ENCODE measurements at regions not wholly inside any gene's neighbourhood (a gene's known extent, or its start where the extent isn't known, plus 50 kb on each side); places are given as distances from the start of the nearest gene placed in this dataset.
"Not testable (repeated sequence)": the region's sequence is repeated elsewhere in the genome, so short reads cannot be mapped to it uniquely, and the experiment has no call there.

- H3K4me3 ChIP-seq (ENCODE audit: low read length); DNase-seq (ENCODE audit: low read depth): not testable (repeated sequence)
These were observed 58.8 kb upstream of the ANKRD30BL start for GRCh38 chr2:132220589-132220988.

GRCh38 chr2:132221886-132222285, 60.1 kb upstream of the ANKRD30BL start:
- DNase-seq (ENCODE audit: low read depth); H3K4me3 ChIP-seq (ENCODE audit: low read length): not testable (repeated sequence)

DNA sequence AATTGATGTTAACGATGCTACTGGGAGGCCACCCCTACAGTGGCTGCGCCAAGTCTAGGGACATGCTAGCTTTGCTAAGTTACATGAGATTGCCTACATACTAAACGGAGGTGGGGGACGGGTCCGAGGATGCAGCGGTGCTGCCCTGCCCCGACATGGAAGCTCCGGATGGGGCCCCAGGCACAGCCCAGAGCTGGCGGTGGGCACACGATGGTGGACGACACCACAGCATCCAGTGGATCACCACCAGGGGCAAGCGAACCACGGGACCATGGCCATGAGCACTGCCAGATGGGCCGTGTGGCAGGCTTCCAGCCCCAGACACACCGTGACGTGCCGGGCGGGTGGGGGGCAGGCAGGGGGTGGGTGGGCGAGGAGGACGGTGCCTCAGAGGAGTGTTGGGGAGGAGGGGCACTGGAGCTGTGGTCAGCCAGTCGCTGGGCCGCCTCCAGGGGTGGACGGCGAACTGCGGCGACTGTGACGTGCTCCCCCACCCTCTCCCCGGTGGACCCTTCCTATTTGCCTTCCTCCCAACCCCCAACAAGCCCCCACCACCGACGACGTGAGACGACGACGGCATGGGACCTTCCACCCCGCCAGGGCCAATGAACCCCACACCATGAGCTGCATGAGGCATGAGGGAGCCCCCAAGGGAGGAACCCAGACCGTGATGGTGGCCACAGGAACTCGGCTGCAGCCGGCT, 90.6 kb upstream of the ANKRD30BL start:
- DNase-seq (ENCODE audit: low read depth): no peak
- H3K4me3 ChIP-seq (ENCODE audit: low read length): no peak overlapping the region
- TF ChIP-seq, protein P1, sequence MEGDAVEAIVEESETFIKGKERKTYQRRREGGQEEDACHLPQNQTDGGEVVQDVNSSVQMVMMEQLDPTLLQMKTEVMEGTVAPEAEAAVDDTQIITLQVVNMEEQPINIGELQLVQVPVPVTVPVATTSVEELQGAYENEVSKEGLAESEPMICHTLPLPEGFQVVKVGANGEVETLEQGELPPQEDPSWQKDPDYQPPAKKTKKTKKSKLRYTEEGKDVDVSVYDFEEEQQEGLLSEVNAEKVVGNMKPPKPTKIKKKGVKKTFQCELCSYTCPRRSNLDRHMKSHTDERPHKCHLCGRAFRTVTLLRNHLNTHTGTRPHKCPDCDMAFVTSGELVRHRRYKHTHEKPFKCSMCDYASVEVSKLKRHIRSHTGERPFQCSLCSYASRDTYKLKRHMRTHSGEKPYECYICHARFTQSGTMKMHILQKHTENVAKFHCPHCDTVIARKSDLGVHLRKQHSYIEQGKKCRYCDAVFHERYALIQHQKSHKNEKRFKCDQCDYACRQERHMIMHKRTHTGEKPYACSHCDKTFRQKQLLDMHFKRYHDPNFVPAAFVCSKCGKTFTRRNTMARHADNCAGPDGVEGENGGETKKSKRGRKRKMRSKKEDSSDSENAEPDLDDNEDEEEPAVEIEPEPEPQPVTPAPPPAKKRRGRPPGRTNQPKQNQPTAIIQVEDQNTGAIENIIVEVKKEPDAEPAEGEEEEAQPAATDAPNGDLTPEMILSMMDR (conservative IDR thresholded peaks at IDR 0.05; ENCODE audit: low read length): no peak

DNA sequence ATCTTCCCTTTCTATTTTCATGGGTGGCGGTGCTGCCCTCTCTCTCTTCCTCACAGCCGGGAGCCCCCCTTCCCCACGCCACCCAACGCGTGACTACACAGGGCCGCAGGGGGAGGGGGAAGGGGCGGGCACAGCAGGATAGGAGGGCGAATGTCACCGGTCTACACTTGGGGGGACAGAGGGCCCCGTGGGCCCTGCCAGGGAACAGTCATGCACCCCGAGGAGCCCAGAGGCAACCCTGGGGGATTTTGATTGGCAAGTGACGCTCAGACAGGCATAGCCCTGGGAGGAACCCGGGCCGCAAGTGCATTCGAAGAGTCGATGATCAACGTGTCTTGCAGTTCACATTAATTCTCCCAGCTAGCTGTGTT, 91.1 kb upstream of the ANKRD30BL start:
- DNase-seq (ENCODE audit: low read depth): no peak
- no peak overlapping the region for H3K4me3 ChIP-seq (ENCODE audit: low read length)
- TF ChIP-seq, protein P1 (conservative IDR thresholded peaks at IDR 0.05; ENCODE audit: low read length): no peak

GRCh38 chr2:132253496-132254305, 91.9 kb upstream of the ANKRD30BL start:
- no peak overlapping the region for H3K4me3 ChIP-seq (ENCODE audit: low read length)
- no peak for DNase-seq (ENCODE audit: low read depth)
- TF ChIP-seq, protein P1 (conservative IDR thresholded peaks at IDR 0.05; ENCODE audit: low read length): no peak

DNA sequence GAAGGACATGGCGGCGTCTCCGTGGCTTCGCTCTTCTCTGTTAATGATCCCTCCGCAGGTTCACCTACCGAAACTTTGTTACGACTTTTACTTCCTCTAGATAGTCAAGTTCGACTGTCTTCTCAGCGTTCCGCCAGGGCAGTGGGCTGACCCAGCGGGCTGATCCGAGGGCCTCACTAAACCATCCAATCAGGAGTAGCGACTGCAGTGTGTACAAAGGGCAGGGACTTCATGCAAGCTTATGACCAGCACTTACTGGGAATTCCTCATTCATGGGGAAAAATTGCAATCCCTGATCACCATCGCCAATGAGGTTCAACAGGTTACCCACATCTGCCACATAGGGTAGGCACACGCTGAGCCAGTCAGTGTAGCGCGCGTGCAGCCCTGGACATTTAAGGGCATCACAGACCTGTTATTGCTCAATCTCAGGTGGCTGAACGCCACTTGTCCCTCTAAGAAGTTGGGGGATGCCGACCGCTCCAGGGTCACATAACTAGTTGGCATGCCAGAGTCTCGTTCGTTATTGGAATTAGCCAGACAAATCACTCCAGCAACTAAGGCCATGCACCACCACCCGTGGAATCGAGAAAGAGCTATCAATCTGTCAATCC, 92.7 kb upstream of the ANKRD30BL start:
- not testable (repeated sequence) for DNase-seq (ENCODE audit: low read depth); H3K4me3 ChIP-seq (ENCODE audit: low read length)

DNA sequence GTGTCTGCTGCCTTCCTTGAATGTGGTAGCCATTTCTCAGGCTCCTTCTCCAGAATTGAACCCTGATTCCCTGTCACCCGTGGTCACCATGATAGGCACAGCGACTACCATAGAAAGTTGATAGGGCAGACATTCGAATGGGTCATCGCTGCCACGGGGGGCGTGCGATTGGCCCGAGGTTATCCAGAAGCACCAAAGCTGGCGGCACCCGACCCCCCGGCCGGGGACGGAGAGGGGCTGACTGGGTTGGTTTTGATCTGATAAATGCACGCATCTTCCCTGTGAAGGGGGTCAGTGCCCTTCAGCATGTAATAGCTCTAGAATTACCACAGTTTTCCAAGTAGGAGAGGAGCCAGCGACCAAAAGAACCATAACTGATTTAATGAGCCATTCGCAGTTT, 94.0 kb upstream of the ANKRD30BL start:
- TF ChIP-seq, protein P1 (conservative IDR thresholded peaks at IDR 0.05; ENCODE audit: low read length): no peak
- DNase-seq (ENCODE audit: low read depth): no peak
- no peak overlapping the region for H3K4me3 ChIP-seq (ENCODE audit: low read length)

DNA sequence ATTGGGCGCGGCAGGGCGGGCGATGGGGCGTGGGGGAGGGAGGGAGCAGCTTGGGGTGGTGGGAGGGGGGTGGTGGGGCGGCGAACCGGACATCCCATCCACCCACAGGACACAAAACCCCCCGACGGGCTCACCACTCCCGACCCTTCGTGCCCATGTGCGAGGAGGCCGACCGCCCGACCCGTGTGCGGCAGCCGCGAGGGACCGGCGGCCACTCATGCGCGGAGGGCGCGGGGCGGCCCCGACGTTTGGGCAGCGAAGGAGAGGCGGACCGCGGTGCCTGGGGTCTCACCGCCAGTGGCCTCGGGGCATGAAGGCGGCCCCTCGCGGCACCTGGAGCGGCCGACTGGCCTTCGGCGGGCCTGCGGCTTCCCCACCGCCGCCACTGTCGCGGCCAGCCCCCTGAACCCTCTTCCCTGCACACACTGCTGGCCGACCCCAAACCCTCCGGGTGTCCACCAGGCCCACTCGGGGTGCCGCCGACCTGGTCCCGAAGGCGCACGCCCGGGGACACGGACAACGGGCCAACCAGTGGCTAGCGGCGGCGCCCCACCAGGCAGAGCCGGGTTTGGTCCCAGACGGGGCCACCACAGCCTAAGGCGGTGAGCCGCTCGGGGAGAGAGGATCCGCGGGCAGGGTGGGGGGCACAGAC, 94.6 kb upstream of the ANKRD30BL start:
- H3K4me3 ChIP-seq (ENCODE audit: low read length): no peak overlapping the region
- TF ChIP-seq, protein P1 (conservative IDR thresholded peaks at IDR 0.05; ENCODE audit: low read length): no peak
- DNase-seq (ENCODE audit: low read depth): no peak

GRCh38 chr2:132256903-132257300, 95.2 kb upstream of the ANKRD30BL start:
- H3K4me3 ChIP-seq (ENCODE audit: low read length); DNase-seq (ENCODE audit: low read depth): not testable (repeated sequence)

DNA sequence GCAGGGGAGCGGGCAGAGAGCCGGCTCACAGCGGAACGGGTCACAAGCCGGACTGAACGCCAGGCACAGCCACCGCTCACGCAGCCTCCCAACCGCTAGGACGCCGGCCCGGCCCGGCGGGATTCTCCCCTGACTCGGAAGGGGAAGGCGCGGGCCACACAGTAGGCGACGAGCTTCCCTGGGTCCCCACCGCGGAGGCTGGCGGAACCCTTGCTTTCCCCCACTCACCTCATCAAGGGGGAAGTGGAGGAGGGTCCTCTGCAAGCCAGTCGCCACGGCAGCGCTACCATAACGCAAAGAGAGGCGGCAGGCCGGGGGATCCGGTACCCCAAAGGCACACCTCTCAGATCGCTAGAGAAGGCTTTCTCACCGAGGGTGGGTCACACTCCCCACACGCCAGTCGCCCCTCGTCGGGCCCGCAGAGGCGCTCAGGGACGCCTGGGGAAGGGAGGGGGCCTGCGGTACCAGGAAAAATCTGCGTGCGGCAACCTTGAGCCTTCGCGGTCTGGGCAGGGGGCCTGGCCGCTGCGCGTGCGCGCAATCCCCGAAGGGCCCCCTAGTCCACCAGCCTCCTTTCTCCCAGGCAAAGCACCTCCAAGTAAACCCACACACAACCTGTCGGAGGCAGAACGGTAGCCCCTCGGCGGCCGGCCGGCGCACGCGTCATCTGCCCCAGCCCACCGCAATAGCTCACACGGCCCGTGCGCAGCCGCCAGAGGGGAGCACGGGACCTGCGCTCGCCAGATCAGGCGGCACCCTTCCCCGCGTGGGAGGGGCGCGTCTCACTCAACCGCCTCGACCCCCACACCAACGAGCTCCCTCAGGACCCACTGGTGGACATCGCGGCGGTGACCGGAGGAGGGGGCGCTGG, 95.8 kb upstream of the ANKRD30BL start:
- DNase-seq (ENCODE audit: low read depth); H3K4me3 ChIP-seq (ENCODE audit: low read length): not testable (repeated sequence)

DNA sequence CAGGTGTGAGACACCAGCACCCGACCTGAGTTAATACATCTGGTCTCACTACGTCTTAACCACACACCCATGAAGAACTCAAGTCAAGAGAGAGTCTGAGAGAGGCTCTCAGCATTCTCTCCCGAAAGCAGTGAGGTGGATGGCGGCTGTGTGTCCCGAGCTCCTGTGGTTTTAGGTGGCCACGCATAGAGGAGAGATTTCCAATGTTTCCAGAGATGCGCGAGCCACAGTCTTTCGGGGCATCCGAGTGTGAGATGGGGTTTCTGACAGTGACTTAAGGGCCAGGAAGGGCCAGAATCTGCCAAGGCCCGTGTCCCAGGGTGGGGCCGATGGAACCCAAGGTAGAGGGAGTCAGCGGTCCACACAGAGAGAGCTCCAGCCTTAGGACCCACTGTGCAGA, 97.5 kb upstream of the ANKRD30BL start:
- DNase-seq (ENCODE audit: low read depth); H3K4me3 ChIP-seq (ENCODE audit: low read length): not testable (repeated sequence)

- DNase-seq (ENCODE audit: low read depth); H3K4me3 ChIP-seq (ENCODE audit: low read length): not testable (repeated sequence)
These were observed 103.8 kb upstream of the ANKRD30BL start for GRCh38 chr2:132265595-132265994.
